GM12878 (cell line): ENCODE measurements at regions not wholly inside any gene's neighbourhood (a gene's known extent, or its start where the extent isn't known, plus 50 kb on each side); places are given as distances from the start of the nearest gene placed in this dataset.

Source experiments
- ATAC-seq: fragments of 200-7000 bp; cut with Tn5 transposase; 3 replicates; pipeline ENCODE4 v1.9.1; 2020; ENCODE audit warnings: mild to moderate bottlenecking, moderate library complexity
- BruUV-seq: library from RNA; stranded (reverse); fragments of 400-500 nt; replicated peaks from 2 replicates; lab custom pipeline; 2021; lab: Mats Ljungman, UMichigan
- CTCF ChIA-PET: fragments of 300-600 bp; sonication (Branson Sonifier 250); formaldehyde crosslinking; extraction: SDS; loops from one replicate; lab custom pipeline; 2021; ENCODE audit warnings: inconsistent platforms; lab: Yijun Ruan, JAX
- POLR2A ChIA-PET: fragments of 350-600 bp; formaldehyde crosslinking; extraction: SDS; loops from one replicate; lab custom pipeline; 2021; ENCODE audit warnings: inconsistent platforms; lab: Charles Lee
- RAD21 ChIA-PET: fragments of 300-600 bp; sonication (Branson Sonifier 250); formaldehyde crosslinking; loops from one replicate; lab custom pipeline; 2023; ENCODE audit warnings: antibody characterized with exemption; ENCODE audit not compliant: unreplicated experiment; lab: Charles Lee
- SMC1A ChIA-PET: fragments of 300-600 bp; sonication (Branson Sonifier 250); formaldehyde crosslinking; loops from one replicate; lab custom pipeline; 2023; ENCODE audit not compliant: unreplicated experiment, uncharacterized antibody; lab: Charles Lee
- DNase-seq: peaks from one replicate; pipeline ENCODE4 v3.0.0-alpha.2; 2011; ENCODE audit warnings: low read depth, low spot score
- FAIRE-seq: peaks from 3 replicates; lab custom pipeline; 2011; peaks lifted over from hg19 to GRCh38; lab: Jason Lieb, UNC
- H2AFZ ChIP-seq: 2 replicates; pipeline ENCODE4 v1.6.0; 2011; ENCODE audit warnings: low read depth, low read length, control low read depth; ENCODE audit not compliant: control insufficient read depth
- H3K27ac ChIP-seq: 2 replicates; pipeline ENCODE4 v1.5.1; 2011; ENCODE audit warnings: control low read depth; ENCODE audit not compliant: control insufficient read depth, insufficient read depth
- H3K27me3 ChIP-seq, 2 experiments: replicated peaks in 1 of 2; 2 replicates each; pipeline versions ENCODE4 v1.6.0 to v1.6.1; 2011; ENCODE audit warnings: low read length in 1 of 2; ENCODE audit not compliant: control insufficient read depth in 2 of 2, insufficient read depth in 2 of 2
- H3K36me3 ChIP-seq, 2 experiments: 2 replicates each; pipeline ENCODE4 v1.5.1; 2011; ENCODE audit warnings: low read length in 1 of 2; ENCODE audit not compliant: control insufficient read depth in 2 of 2, insufficient read depth in 2 of 2
- H3K4me1 ChIP-seq: 2 replicates; pipeline ENCODE4 v1.6.1; 2011; ENCODE audit warnings: mild to moderate bottlenecking, low read length, moderate library complexity, mixed read lengths; ENCODE audit not compliant: control insufficient read depth, insufficient read depth
- H3K4me2 ChIP-seq: 2 replicates; pipeline ENCODE4 v1.6.0; 2011; ENCODE audit warnings: control low read depth; ENCODE audit not compliant: control insufficient read depth, insufficient read depth
- H3K4me3 ChIP-seq: fragments of 200-600 bp; sonication (generic); 2 replicates; pipeline ENCODE4 v1.5.1; 2016
- H3K79me2 ChIP-seq: 2 replicates; pipeline ENCODE4 v1.6.0; 2011; ENCODE audit warnings: low read length; ENCODE audit not compliant: control insufficient read depth, insufficient read depth
- H3K9ac ChIP-seq: 2 replicates; pipeline ENCODE4 v1.8.0; 2011; ENCODE audit warnings: low read length, control low read depth, mixed read lengths; ENCODE audit not compliant: control insufficient read depth, insufficient read depth
- H3K9me3 ChIP-seq: replicated peaks from 3 replicates; pipeline ENCODE4 v1.5.1; 2011; ENCODE audit warnings: mild to moderate bottlenecking, low read length; ENCODE audit not compliant: control insufficient read depth, insufficient read depth
- H4K20me1 ChIP-seq: 2 replicates; pipeline ENCODE4 v1.6.0; 2011; ENCODE audit not compliant: control insufficient read depth, insufficient read depth
- ATF7 ChIP-seq: fragments of 450-650 bp; IDR thresholded peaks from 2 replicates; pipeline ENCODE4 v1.6.1; 2016; ENCODE audit warnings: low read depth, mild to moderate bottlenecking
- CHD2 ChIP-seq: IDR thresholded peaks from 2 replicates; pipeline ENCODE4 v1.6.1; 2011; ENCODE audit warnings: low read depth, low read length, improper control_type of control experiment, borderline replicate concordance
- CREB1 ChIP-seq: IDR thresholded peaks from 2 replicates; pipeline ENCODE4 v1.6.1; 2012; ENCODE audit warnings: low read depth, mild to moderate bottlenecking, inconsistent platforms
- E2F4 ChIP-seq: IDR thresholded peaks from 2 replicates; pipeline ENCODE4 v1.6.1; 2012; ENCODE audit warnings: low read depth, low read length, improper control_type of control experiment
- EED ChIP-seq: sonication (generic); IDR thresholded peaks from 2 replicates; pipeline ENCODE4 v1.6.1; 2016; ENCODE audit warnings: antibody characterized with exemption, low read depth
- ELK1 ChIP-seq: IDR thresholded peaks from 2 replicates; pipeline ENCODE4 v1.6.1; 2012; ENCODE audit warnings: low read depth, low read length, improper control_type of control experiment
- EP300 ChIP-seq, 2 experiments: fragments of 150-350 bp in 1 of 2; IDR thresholded peaks; 2 replicates each; pipeline ENCODE4 v1.6.1; 2011 to 2012; ENCODE audit warnings: low read depth in 2 of 2, low read length in 2 of 2, borderline replicate concordance in 1 of 2, improper control_type of control experiment in 1 of 2, inconsistent platforms in 1 of 2; ENCODE audit not compliant: control insufficient read depth in 1 of 2
- ETV6 ChIP-seq, 2 experiments: fragments of 450-650 bp in 1 of 2; IDR thresholded peaks in 1 of 2; conservative IDR thresholded peaks in 1 of 2; 2 replicates each; pipeline ENCODE4 v1.6.1; 2014; ENCODE audit warnings: antibody characterized with exemption in 1 of 2, borderline replicate concordance in 1 of 2, low read depth in 1 of 2, mild to moderate bottlenecking in 1 of 2, moderate library complexity in 1 of 2
- FOS ChIP-seq: IDR thresholded peaks from 3 replicates; pipeline ENCODE4 v1.6.1; 2011; ENCODE audit warnings: borderline replicate concordance; ENCODE audit not compliant: insufficient read length; ENCODE audit errors: extremely low read depth
- HDAC6 ChIP-seq: fragments of 200-600 bp; sonication (generic); IDR thresholded peaks from one replicate; pipeline ENCODE4 v1.8.0; 2017; ENCODE audit warnings: antibody characterized with exemption; ENCODE audit not compliant: unreplicated experiment
- KDM1A ChIP-seq: fragments of 200-600 bp; sonication (generic); IDR thresholded peaks from 2 replicates; pipeline ENCODE4 v1.6.1; 2016; ENCODE audit warnings: borderline replicate concordance
- MAX ChIP-seq: IDR thresholded peaks from 2 replicates; pipeline ENCODE4 v1.6.1; 2012; ENCODE audit warnings: low read depth, low read length, improper control_type of control experiment
- NFYA ChIP-seq: IDR thresholded peaks from 2 replicates; pipeline ENCODE4 v1.6.1; 2011; ENCODE audit warnings: low read depth, mild to moderate bottlenecking, low read length, improper control_type of control experiment, borderline replicate concordance
- POLR2A ChIP-seq: IDR thresholded peaks from 2 replicates; pipeline ENCODE4 v1.6.1; 2011; ENCODE audit warnings: low read depth, mild to moderate bottlenecking, low read length
- RB1 ChIP-seq: fragments of 450-650 bp; formaldehyde crosslinking; IDR thresholded peaks from 2 replicates; pipeline ENCODE4 v1.6.1; 2017; ENCODE audit warnings: mild to moderate bottlenecking, borderline replicate concordance
- REST ChIP-seq: IDR thresholded peaks from 2 replicates; pipeline ENCODE4 v1.6.1; 2012; ENCODE audit warnings: mild to moderate bottlenecking, low read depth, low read length
- ZSCAN29 ChIP-seq: fragments of 450-650 bp; IDR thresholded peaks from 2 replicates; pipeline ENCODE4 v1.6.1; 2017; ENCODE audit warnings: mild to moderate bottlenecking, moderate library complexity
- in situ Hi-C: fragments of 300-500 bp; cut with MboI; formaldehyde crosslinking; loops from 9 replicates; pipeline ENCODE4 v1.14.3; 2018; ENCODE audit warnings: mixed read lengths
- intact Hi-C: fragments of 100-400 bp; cut with micrococcal nuclease; formaldehyde crosslinking; loops from one replicate; pipeline ENCODE4 v1.14.2; 2022; ENCODE audit not compliant: unreplicated experiment

DNA sequence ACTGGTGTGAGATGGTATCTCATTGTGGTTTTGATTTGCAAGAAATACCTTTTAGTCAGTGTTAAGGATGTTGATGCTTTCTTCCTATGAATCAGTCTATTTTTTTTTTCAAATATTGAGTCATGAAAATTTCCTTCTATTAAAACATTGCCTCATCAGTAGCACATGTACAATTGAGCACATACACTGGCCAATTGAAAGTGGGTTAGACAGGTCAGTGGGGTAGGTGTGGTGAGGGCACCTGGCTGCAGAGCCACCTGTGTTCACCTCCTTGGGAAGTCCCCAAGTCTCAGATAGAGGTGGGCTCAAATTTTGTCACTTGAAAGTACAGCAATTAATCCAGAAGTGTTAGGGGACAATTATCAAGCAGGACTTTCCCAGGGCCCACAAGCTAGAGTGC, 243.7 kb downstream of the SPRY1 start:
- H2AFZ ChIP-seq, result no peak overlapping the region
- in situ Hi-C loops, result no loop called here
- RAD21 ChIA-PET, result no interaction called here

More for the DNA sequence above, 243.7 kb downstream of the SPRY1 start:
- Histone ChIP-seq H3K9me3 (no peaks in the 10 kb centered on the region), H3K27ac (no peak overlapping the region), H3K79me2 (no peaks in the 10 kb centered on the region), H4K20me1 (no peaks in the 10 kb centered on the region), H3K4me3 (no peak overlapping the region), H3K36me3 (no peaks in the 10 kb centered on the region), H3K9ac (no peak overlapping the region), H3K4me1 (no peaks in the 10 kb centered on the region), H3K4me2 (no peak overlapping the region), H3K27me3 (no peaks in the 10 kb centered on the region)
- TF ChIP-seq ATF7, result no peak
- TF ChIP-seq EED, result no peak
- no peak for TF ChIP-seq FOS
- TF ChIP-seq HDAC6, result no peak
- no peak for TF ChIP-seq MAX
- TF ChIP-seq KDM1A, result no peak
- TF ChIP-seq REST, result no peak
- TF ChIP-seq CREB1, result no peak
- no peak for TF ChIP-seq RB1
- no peak for TF ChIP-seq ELK1
- no peak for TF ChIP-seq EP300 (IDR thresholded peaks at IDR 0.05; ENCODE audit: borderline replicate concordance in 1 of 2, control insufficient read depth in 1 of 2, low read depth in 2 of 2, low read length in 2 of 2)
- TF ChIP-seq NFYA, result no peak
- TF ChIP-seq ZSCAN29, result no peak
- no peak for TF ChIP-seq CHD2
- TF ChIP-seq E2F4, result no peak
- TF ChIP-seq ETV6 (conservative IDR thresholded peaks at IDR 0.05 in 1 of 2, IDR thresholded peaks at IDR 0.05 in 1 of 2; ENCODE audit: borderline replicate concordance in 1 of 2, low read depth in 1 of 2), result no peak
- TF ChIP-seq POLR2A, result no peak
- ATAC-seq (peak; percentile 81), FAIRE-seq (no peak), DNase-seq (no peak)
- POLR2A ChIA-PET, result no interaction called here
- SMC1A ChIA-PET, result no interaction called here
- BruUV-seq, result no TSS peak
- intact Hi-C loops, result no loop called here
- CTCF ChIA-PET, result interaction anchor here (0.7 kb wide), 1 partner anchor 10 kb away, joined by 3 read pairs; no protein-coding TSS in a partner anchor
